GM19397 (cell line): ENCODE measurements at regions not wholly inside any gene's neighbourhood (a gene's known extent, or its start where the extent isn't known, plus 50 kb on each side); places are given as distances from the start of the nearest gene placed in this dataset.
"Not testable (repeated sequence)": the region's sequence is repeated elsewhere in the genome, so short reads cannot be mapped to it uniquely, and the experiment has no call there.

Source experiments
- ATAC-seq: cut with Tn5 transposase; IDR thresholded peaks from one replicate; pipeline ENCODE4 v1.9.1; 2021; ENCODE audit warnings: mild to moderate bottlenecking, moderate library complexity; ENCODE audit not compliant: unreplicated experiment

DNA sequence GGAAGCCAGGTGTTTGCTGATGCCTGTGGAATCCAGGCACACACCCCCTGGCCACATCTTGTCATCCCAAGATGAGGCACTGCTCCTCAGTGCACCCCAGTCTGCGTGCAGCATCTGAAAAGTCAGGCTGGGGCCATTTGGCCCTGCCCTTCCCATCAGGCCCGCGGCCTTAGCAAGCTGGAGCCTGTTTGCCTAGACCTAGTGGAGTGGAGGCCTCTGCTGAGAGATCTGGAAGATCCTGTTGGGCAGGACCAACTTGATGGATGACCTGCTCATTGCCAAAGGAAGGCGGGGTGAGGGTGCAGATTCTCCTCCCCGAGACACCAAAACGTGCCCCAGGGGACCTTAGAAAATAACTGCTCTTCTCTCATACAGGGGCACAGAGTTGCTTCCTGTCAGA lies 220.2 kb downstream of the SHQ1 start:
- ATAC-seq, result no peak

- no peak for ATAC-seq
Measured at GRCh38 chr3:72627271-72627670, 221.0 kb downstream of the SHQ1 start.

DNA sequence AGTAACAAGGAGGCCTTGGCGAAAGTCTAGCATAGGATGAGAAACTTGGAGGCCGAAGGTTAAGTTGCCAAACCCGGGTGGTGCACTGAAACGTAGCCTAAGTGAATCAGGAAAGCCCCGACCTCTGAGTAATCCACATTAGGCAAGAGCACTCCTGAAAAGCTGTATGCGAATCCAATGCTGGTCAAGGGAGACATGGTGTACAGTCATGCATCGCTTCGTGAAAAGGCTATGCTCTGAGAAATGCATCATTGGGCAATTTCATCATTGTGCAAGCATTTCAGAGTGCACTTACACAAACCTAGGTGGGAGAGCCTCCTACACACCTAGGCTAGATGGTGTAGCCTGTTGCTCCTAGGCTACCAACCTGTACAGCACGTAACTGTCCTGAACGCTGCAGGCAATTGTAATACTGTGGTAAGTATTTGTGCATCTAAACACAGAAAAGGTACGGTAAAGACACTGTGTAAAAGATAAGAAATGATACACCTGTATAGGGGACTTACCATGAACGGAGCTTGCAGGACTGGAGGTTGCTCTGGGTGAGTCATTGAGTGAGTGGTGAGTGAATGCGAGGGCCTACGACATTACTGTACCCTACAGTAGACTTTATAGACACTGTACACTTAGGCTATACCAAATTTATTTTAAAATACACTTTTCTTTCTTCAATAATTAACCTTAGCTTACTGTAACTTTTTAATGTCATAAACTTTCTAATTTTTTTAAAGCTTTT lies 222.5 kb downstream of the SHQ1 start:
- no peak for ATAC-seq

DNA sequence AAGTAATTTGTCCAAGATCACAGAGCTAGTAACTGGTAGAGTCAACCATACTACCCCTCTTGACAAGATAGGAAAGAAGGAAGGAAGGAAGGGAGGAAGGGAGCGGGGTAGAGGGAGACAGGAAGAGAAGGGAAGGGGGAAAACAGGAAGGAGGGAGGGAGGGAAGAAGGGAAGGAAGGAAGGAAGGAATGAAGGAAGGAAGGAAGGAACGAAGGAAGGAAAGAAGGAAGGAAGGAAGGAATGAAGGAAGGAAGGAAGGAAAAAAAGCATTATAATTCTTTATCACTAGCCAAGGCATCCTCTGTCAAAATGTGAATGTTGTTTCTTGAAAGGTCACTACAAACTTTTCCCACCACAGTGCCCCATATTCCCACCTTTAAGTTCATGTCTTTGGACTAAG lies 223.6 kb downstream of the SHQ1 start:
- ATAC-seq, result no peak

- no peak for ATAC-seq
Measured at GRCh38 chr3:72618739-72619138, 229.5 kb downstream of the SHQ1 start.

- ATAC-seq, result no peak
Measured at GRCh38 chr3:72617424-72618024, 230.7 kb downstream of the SHQ1 start.

DNA sequence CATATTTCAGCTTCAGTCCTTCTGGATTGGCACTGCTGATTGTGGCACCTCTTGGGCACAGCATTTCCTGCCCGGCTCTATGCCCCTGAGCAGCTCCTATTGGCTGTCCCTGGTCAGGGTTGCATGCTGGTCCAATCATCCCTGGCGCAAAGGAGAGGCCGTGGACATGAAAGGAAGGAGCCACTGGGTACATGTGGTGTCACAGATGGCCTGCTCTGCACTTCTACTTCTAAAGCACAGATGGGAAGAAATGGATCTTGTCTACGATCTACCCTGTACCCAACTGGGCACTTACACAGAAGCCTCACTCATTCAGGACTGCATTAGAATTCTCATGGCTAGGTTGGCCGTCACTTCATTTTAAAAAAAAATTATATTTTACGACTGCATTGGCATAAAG lies 232.5 kb downstream of the SHQ1 start:
- no peak for ATAC-seq

DNA sequence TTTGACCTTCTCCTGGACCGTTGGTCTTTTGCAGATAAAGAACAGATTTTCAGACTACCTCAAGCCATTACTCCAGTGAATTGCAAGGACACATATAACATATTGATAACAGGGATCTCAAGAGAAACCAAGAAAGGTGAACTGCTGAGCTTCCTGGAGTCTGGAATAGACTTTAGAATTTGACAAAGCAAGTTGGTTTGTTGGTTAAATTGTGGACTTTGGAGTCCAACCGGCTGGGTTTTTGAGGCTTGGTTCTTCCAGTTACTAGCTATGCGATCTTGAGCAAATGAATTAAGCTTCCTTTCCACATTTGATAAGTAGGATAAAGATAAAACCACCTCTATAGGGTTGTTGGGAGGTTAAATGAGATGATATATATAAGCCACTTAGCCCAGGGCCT lies 233.1 kb downstream of the SHQ1 start:
- no peak for ATAC-seq

GRCh38 chr3:72614394-72615074 lies 233.7 kb downstream of the SHQ1 start:
- ATAC-seq, result no peak

DNA sequence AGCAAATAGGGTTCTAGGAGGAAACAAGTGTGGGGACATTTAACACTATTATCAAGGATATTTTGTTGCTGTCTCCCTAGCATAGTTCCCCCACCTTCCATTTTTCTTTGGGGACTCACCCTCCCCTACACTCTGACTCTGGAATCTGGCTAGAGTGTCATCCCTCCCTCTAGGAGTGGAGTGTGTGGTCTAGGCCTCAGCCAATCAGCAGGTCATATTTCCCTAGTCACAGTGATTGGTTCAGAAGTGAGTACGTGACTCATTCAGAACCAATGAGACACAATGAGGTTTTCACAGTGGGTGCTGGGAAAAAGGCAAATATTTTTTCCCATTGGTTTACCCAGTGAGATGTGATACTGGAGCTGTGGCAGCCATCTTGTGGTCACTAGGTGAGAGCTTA lies 234.4 kb downstream of the SHQ1 start:
- no peak for ATAC-seq

- not testable (repeated sequence) for ATAC-seq
Measured at GRCh38 chr3:72609114-72609513, 239.1 kb downstream of the SHQ1 start.

DNA sequence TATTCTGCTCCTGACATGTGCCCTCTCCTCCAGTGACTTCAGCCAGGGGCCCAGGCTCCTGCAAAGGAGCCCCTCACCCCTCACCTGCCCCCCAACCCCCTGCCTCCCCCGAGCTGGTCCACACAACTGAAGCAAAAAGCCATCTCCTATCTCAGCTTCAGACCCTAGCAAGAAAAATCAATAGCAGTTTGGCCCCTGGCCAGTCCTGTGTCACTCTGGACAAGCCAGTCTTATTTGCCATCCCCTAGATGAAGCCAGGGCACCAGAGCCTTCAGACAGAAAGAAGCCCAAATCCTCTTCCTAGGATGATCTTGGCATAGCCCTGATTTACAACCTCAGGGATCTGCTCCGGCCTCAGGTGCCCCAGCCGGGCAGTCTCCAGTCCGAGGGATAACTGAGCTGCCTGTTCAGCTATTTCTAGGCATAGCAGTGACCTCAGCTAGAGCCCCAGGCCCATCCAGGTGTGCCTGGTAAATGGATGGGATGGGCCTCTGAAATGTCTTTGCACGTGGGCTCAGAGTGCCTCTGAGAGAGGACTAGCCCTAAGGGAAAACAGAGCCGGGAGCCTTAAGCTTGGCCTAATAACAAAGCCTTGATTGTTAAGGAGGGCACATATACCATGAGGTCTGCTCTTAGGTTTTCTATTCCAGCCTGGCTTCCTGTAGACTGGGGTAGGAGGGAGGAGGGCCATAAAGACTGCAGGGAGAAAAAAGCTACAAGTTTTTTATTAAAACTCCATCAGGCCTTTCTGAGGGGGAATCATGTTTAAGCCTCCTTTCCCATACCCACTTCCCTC lies 242.0 kb downstream of the SHQ1 start:
- no peak for ATAC-seq

DNA sequence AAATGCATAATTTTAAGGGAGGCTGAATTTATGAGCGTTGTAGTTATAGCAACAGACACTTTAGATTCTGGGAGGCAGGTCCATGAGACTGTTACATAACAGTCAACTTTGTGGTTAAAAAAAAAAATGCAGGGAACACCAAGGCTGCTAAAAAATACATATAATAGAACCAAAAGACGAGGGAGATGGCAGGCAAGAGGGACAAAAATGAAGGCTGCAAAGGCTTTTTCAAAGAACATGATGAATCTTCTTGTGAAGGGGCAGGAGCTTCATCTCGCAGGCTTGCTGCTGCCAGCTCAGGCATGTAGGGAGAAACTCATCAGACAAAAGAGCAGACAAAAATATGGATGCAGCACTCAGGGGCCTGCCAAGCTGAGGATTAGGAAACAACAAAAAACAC lies 243.9 kb downstream of the SHQ1 start:
- no peak for ATAC-seq

GRCh38 chr3:72601983-72602750 lies 246.1 kb downstream of the SHQ1 start:
- ATAC-seq, result no peak

- no peak for ATAC-seq
Measured at GRCh38 chr3:72601060-72601459, 247.2 kb downstream of the SHQ1 start.

DNA sequence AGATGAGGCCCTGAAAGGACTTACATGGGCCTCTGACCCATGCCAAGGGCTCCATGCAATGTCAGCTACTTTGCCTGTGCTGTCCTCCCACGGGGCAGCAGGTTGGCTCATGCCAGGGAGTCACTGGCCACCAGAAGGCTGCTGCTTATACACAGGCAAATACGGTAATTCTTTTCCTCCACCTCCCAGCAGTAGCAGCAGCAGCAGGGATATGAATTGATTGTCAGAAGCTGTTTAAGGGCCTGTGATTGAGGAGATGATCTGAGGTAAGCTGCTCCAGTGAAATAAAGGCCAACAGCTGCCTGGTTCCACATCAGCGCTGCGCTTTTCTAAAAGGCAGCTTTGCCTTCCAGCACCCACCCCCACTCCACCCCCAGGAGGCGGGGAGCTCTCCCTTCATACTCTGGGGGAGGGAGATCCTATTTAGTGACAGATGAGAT lies 250.5 kb downstream of the SHQ1 start:
- no peak for ATAC-seq

DNA sequence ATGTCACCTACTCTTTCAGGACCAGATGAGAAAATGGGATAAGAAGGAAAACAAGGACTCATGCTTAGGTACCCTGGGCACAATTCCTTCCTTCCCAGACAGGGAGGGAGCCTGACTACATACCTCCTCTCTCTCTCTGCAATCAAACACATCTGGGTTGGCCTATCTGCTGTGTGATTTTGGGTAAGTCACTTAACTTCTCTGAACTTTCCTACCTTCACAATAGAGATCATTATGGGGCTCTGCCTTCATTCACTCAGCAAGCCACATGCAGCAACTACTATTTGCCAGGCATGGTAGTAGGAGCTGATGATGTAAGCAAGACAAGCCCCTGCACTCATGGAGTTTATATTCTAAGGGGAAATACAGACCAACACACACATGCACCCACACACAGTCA lies 251.2 kb downstream of the SHQ1 start:
- ATAC-seq, result no peak

GRCh38 chr3:72595927-72596610 lies 252.2 kb downstream of the SHQ1 start:
- no peak for ATAC-seq

DNA sequence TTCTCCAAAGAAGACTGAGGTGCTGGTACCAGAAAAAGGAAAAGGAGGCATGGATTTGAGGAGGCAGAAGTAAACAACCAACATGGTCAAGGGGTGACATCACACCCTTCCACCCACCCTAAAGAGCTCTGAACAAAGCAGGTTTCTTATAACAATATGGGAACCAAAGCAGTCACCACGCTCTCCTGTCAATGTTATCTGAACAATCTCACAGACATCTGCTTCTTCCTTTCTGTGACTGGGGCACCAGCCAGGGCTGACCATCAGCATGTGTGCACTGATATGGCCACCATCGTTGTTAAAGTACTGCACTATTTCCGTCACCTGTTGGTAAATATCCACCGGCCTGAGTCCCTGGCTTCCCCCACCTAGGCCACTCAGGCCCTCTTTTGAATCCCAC lies 252.9 kb downstream of the SHQ1 start:
- no peak for ATAC-seq

DNA sequence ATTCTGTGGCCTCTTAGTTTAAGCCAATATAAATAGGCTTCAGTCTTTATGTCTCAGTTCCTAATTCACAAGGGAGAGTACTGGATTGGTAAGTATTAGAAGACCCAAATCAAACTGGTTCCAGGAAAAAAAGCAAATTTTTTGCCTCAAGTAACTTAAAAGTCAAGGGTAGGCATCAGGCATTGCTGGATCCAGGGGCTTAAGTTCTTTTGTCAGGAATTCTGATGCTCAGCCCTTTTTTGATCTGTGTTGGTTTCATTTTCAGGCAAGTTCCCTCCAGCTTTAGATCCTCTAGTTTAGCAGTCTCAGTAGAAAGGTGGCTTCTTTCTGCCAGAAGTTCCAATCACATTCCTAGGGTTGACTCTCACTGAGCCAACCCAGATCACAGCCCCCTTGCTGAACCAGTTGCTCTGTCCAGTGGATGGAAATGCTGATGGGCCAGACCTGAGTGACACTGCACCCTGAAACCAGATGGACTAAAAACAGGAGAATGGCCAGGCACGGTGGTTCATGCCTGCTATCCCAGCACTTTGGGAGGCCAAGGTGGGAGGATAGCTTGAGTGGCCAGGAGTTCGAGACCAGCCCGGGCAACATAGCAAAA lies 253.5 kb downstream of the SHQ1 start:
- ATAC-seq, result no peak
